ENCODE measurements at regions not wholly inside any gene's neighbourhood (a gene's known extent, or its start where the extent isn't known, plus 50 kb on each side); places are given as distances from the start of the nearest gene placed in this dataset.

DNA sequence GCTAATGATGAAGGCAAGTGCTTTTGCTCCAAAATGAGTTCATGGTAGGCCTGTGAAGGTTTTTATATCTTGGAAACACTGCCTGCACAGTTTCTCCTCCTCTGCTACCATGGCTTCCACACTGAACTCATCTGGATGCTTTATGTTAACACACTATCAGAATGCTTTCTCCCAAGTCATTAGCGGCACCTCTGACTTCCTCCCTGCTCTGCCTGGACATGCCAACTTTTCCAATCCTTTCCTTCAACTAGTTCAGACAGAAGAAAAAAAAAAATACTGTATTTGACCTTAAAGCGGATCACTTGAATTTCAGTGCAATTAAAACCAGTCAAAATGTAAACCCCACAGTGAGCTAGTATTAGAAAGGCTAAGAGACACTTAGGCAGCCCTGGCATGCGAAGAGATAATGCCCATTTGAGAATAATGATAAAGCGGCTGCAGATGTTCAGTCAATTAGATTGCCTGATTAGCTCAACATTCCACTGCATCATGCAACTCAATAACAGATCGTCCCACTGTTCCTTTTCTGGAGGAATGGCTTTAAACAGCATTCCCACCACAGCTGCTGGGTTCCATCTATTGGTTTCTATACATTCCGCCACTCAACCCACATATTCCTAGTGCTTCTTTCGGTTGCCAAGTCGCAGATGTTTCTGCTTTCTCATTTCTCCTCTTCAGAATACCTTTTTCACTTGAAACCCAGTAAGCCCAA lies 51.7 kb downstream of the CNTN3 start:
- no peak for TF ChIP-seq EZH2 (IDR thresholded peaks at IDR 0.05; ENCODE audit: borderline replicate concordance, low read depth, low read length, poor library complexity, severe bottlenecking)
- TF ChIP-seq, protein P1, sequence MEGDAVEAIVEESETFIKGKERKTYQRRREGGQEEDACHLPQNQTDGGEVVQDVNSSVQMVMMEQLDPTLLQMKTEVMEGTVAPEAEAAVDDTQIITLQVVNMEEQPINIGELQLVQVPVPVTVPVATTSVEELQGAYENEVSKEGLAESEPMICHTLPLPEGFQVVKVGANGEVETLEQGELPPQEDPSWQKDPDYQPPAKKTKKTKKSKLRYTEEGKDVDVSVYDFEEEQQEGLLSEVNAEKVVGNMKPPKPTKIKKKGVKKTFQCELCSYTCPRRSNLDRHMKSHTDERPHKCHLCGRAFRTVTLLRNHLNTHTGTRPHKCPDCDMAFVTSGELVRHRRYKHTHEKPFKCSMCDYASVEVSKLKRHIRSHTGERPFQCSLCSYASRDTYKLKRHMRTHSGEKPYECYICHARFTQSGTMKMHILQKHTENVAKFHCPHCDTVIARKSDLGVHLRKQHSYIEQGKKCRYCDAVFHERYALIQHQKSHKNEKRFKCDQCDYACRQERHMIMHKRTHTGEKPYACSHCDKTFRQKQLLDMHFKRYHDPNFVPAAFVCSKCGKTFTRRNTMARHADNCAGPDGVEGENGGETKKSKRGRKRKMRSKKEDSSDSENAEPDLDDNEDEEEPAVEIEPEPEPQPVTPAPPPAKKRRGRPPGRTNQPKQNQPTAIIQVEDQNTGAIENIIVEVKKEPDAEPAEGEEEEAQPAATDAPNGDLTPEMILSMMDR (conservative IDR thresholded peaks at IDR 0.05; ENCODE audit: low read depth, low read length), result no peak
